ENCODE measurements at regions not wholly inside any gene's neighbourhood (a gene's known extent, or its start where the extent isn't known, plus 50 kb on each side); places are given as distances from the start of the nearest gene placed in this dataset.

DNA sequence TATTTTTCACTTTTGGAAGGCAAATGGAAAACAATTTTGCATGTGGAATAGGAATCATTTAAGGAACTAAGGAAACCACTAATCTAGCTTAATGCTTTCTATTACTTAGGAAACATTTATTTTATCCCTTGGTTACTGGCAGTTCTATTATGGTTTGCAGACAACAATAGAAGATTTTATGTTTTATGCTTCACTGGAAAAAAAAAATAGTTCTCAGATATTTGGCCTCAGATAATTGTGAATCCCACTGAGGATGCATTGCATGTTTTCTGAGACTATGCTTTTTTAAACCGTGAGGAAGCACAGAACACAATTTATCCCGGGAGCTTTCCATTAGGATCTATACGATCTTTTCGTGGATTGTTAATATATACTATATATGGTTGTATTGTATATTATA lies 356.9 kb downstream of the CSNK1G3 start:
- TF ChIP-seq, protein P1, sequence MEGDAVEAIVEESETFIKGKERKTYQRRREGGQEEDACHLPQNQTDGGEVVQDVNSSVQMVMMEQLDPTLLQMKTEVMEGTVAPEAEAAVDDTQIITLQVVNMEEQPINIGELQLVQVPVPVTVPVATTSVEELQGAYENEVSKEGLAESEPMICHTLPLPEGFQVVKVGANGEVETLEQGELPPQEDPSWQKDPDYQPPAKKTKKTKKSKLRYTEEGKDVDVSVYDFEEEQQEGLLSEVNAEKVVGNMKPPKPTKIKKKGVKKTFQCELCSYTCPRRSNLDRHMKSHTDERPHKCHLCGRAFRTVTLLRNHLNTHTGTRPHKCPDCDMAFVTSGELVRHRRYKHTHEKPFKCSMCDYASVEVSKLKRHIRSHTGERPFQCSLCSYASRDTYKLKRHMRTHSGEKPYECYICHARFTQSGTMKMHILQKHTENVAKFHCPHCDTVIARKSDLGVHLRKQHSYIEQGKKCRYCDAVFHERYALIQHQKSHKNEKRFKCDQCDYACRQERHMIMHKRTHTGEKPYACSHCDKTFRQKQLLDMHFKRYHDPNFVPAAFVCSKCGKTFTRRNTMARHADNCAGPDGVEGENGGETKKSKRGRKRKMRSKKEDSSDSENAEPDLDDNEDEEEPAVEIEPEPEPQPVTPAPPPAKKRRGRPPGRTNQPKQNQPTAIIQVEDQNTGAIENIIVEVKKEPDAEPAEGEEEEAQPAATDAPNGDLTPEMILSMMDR (IDR thresholded peaks at IDR 0.05; ENCODE audit: low read depth, low read length, missing input control): no peak
- TF ChIP-seq RAD21 (IDR thresholded peaks at IDR 0.05): no peak
- TF ChIP-seq, protein P2, sequence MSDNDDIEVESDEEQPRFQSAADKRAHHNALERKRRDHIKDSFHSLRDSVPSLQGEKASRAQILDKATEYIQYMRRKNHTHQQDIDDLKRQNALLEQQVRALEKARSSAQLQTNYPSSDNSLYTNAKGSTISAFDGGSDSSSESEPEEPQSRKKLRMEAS (IDR thresholded peaks at IDR 0.05): no peak
- TF ChIP-seq, protein P3, sequence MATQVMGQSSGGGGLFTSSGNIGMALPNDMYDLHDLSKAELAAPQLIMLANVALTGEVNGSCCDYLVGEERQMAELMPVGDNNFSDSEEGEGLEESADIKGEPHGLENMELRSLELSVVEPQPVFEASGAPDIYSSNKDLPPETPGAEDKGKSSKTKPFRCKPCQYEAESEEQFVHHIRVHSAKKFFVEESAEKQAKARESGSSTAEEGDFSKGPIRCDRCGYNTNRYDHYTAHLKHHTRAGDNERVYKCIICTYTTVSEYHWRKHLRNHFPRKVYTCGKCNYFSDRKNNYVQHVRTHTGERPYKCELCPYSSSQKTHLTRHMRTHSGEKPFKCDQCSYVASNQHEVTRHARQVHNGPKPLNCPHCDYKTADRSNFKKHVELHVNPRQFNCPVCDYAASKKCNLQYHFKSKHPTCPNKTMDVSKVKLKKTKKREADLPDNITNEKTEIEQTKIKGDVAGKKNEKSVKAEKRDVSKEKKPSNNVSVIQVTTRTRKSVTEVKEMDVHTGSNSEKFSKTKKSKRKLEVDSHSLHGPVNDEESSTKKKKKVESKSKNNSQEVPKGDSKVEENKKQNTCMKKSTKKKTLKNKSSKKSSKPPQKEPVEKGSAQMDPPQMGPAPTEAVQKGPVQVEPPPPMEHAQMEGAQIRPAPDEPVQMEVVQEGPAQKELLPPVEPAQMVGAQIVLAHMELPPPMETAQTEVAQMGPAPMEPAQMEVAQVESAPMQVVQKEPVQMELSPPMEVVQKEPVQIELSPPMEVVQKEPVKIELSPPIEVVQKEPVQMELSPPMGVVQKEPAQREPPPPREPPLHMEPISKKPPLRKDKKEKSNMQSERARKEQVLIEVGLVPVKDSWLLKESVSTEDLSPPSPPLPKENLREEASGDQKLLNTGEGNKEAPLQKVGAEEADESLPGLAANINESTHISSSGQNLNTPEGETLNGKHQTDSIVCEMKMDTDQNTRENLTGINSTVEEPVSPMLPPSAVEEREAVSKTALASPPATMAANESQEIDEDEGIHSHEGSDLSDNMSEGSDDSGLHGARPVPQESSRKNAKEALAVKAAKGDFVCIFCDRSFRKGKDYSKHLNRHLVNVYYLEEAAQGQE (IDR thresholded peaks at IDR 0.05): no peak
- TF ChIP-seq SP1 (IDR thresholded peaks at IDR 0.05): no peak
- TF ChIP-seq YY1 (IDR thresholded peaks at IDR 0.05): no peak
- no peak for TF ChIP-seq EGR1 (IDR thresholded peaks at IDR 0.05; ENCODE audit: low read depth in 2 of 2)
- no peak for TF ChIP-seq FOXA1 (IDR thresholded peaks at IDR 0.05)
- TF ChIP-seq, protein P4, sequence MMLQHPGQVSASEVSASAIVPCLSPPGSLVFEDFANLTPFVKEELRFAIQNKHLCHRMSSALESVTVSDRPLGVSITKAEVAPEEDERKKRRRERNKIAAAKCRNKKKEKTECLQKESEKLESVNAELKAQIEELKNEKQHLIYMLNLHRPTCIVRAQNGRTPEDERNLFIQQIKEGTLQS (IDR thresholded peaks at IDR 0.05): no peak
- TF ChIP-seq GABPA (IDR thresholded peaks at IDR 0.05 in 1 of 2, conservative IDR thresholded peaks at IDR 0.05 in 1 of 2): no peak
